WTC11 (cell line): ENCODE measurements at regions not wholly inside any gene's neighbourhood (a gene's known extent, or its start where the extent isn't known, plus 50 kb on each side); places are given as distances from the start of the nearest gene placed in this dataset.

Experiments used
- ATAC-seq: fragments of 200-7000 bp; cut with Tn5 transposase; 2 replicates; pipeline ENCODE4 v1.10.0; 2021; ENCODE audit warnings: mild to moderate bottlenecking, moderate library complexity
- CTCF ChIA-PET: fragments of 300-600 bp; sonication (Branson Sonifier 250); formaldehyde crosslinking; loops from one replicate; lab custom pipeline; 2021; ENCODE audit warnings: antibody characterized with exemption; lab: Charles Lee
- POLR2A ChIA-PET: fragments of 350-600 bp; sonication (Branson Sonifier 250); formaldehyde crosslinking; loops from one replicate; lab custom pipeline; 2021; ENCODE audit warnings: antibody characterized with exemption; lab: Charles Lee
- DNase-seq: peaks from one replicate; pipeline ENCODE4 v3.0.0; 2021; ENCODE audit warnings: low spot score
- H3K27ac Mint-ChIP-seq: 2 replicates; pipeline ENCODE4 v1.8.0; 2021; ENCODE audit warnings: mixed read lengths
- H3K27me3 Mint-ChIP-seq: 2 replicates; pipeline ENCODE4 v1.8.0; 2021; ENCODE audit warnings: low read depth, mild to moderate bottlenecking, moderate library complexity, mixed read lengths
- H3K36me3 Mint-ChIP-seq: 2 replicates; pipeline ENCODE4 v1.8.0; 2021; ENCODE audit warnings: mixed read lengths
- H3K4me1 Mint-ChIP-seq: 2 replicates; pipeline ENCODE4 v1.8.0; 2022; ENCODE audit warnings: mixed read lengths
- H3K4me3 Mint-ChIP-seq: 2 replicates; pipeline ENCODE4 v1.8.0; 2021; ENCODE audit warnings: mild to moderate bottlenecking, moderate library complexity, mixed read lengths
- H3K9me3 Mint-ChIP-seq: 2 replicates; pipeline ENCODE4 v1.8.0; 2021; ENCODE audit warnings: mixed read lengths
- CREM ChIP-seq: sonication (generic); formaldehyde crosslinking; IDR thresholded peaks from 2 replicates; pipeline ENCODE4 v1.8.1; 2022; ENCODE audit warnings: mild to moderate bottlenecking, missing genetic modification reagents, moderate library complexity
- ESRRA ChIP-seq: sonication (generic); formaldehyde crosslinking; IDR thresholded peaks from 2 replicates; pipeline ENCODE4 v1.8.1; 2022; ENCODE audit warnings: mild to moderate bottlenecking, missing genetic modification reagents, borderline replicate concordance
- GRHL2 ChIP-seq: fragments of 250-450 bp; sonication (Bioruptor Pico); IDR thresholded peaks from 2 replicates; pipeline ENCODE4 v1.8.0; 2022; ENCODE audit warnings: mild to moderate bottlenecking, moderate library complexity; ENCODE audit not compliant: insufficient replicate concordance, severe bottlenecking
- KAT7 ChIP-seq: sonication (generic); formaldehyde crosslinking; IDR thresholded peaks from 2 replicates; pipeline ENCODE4 v1.8.1; 2023; ENCODE audit warnings: missing genetic modification reagents, mild to moderate bottlenecking, borderline replicate concordance
- NFATC4 ChIP-seq: fragments of 250-450 bp; sonication (Bioruptor Pico); IDR thresholded peaks from 2 replicates; pipeline ENCODE4 v1.9.0; 2021; ENCODE audit warnings: mild to moderate bottlenecking
- NR3C1 ChIP-seq: sonication (generic); formaldehyde crosslinking; conservative IDR thresholded peaks from 2 replicates; pipeline ENCODE4 v1.8.1; 2023; ENCODE audit warnings: low read depth, mild to moderate bottlenecking, missing genetic modification reagents
- SMAD3 ChIP-seq: sonication (generic); formaldehyde crosslinking; IDR thresholded peaks from 2 replicates; pipeline ENCODE4 v1.8.0; 2022; ENCODE audit warnings: missing genetic modification reagents, mild to moderate bottlenecking, borderline replicate concordance
- SMAD4 ChIP-seq: sonication (generic); formaldehyde crosslinking; IDR thresholded peaks from 2 replicates; pipeline ENCODE4 v1.8.0; 2022; ENCODE audit warnings: mild to moderate bottlenecking, missing genetic modification reagents
- TEAD1 ChIP-seq: sonication (generic); formaldehyde crosslinking; IDR thresholded peaks from 2 replicates; pipeline ENCODE4 v1.8.0; 2022; ENCODE audit warnings: mild to moderate bottlenecking, missing genetic modification reagents
- ZNF263 ChIP-seq: sonication (generic); formaldehyde crosslinking; IDR thresholded peaks from 2 replicates; pipeline ENCODE4 v1.8.1; 2022; ENCODE audit warnings: low read depth, mild to moderate bottlenecking, moderate library complexity, missing genetic modification reagents
- ZNF317 ChIP-seq: sonication (generic); formaldehyde crosslinking; IDR thresholded peaks from 2 replicates; pipeline ENCODE4 v1.8.1; 2023; ENCODE audit warnings: low read depth, mild to moderate bottlenecking, moderate library complexity, missing genetic modification reagents, borderline replicate concordance
- ZNF396 ChIP-seq: fragments of 250-450 bp; sonication (Bioruptor Pico); IDR thresholded peaks from 2 replicates; pipeline ENCODE4 v1.8.0; 2021; ENCODE audit warnings: mild to moderate bottlenecking, moderate library complexity, borderline replicate concordance
- ZNF423 ChIP-seq: fragments of 250-450 bp; sonication (Bioruptor Pico); IDR thresholded peaks from 2 replicates; pipeline ENCODE4 v2.1.2; 2022; ENCODE audit warnings: mild to moderate bottlenecking, moderate library complexity
- TF ChIP-seq, protein P1 (sequence below): sonication (generic); formaldehyde crosslinking; IDR thresholded peaks from 2 replicates; pipeline ENCODE4 v1.8.0; 2022; ENCODE audit warnings: mild to moderate bottlenecking, missing genetic modification reagents
- TF ChIP-seq, protein P2 (sequence below): sonication (generic); formaldehyde crosslinking; conservative IDR thresholded peaks from 2 replicates; pipeline ENCODE4 v1.8.1; 2023; ENCODE audit warnings: mild to moderate bottlenecking, low read depth, missing genetic modification reagents, moderate library complexity
- TF ChIP-seq, protein P3 (sequence below): sonication (generic); formaldehyde crosslinking; IDR thresholded peaks from 2 replicates; pipeline ENCODE4 v1.8.1; 2023; ENCODE audit warnings: mild to moderate bottlenecking, missing genetic modification reagents
- TF ChIP-seq, protein P4 (sequence below): sonication (generic); formaldehyde crosslinking; IDR thresholded peaks from 2 replicates; pipeline ENCODE4 v1.8.0; 2023; ENCODE audit warnings: missing genetic modification reagents, mild to moderate bottlenecking, borderline replicate concordance

DNA sequence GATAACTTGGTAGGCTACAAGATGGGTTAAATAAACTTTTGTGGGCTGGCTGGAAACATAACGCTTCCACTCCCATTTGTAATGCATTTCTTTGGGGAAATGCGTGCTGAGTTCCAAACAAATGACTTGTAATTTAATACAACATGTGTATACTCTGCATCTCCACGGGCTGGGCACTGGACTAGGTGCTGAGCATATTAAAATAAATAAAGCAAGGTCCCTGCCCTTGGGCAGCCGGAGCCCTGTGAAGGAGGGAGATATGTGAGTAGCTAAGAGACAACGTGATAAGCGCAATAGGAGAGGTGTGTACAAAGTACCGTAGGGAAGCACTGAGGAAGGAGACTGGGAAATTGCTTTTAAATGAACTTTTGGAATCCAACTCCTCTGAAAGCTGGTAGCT is 147.2 kb upstream of the RBPJ start (continued):
- TF ChIP-seq SMAD4 (CRISPR knock-in tag) (no peak), ESRRA (no peak), CREM (CRISPR knock-in tag) (no peak), NR3C1 (CRISPR knock-in tag) (no peak), KAT7 (no peak), ZNF396 (CRISPR knock-in tag) (no peak)
- TF ChIP-seq, all 79 proteins: peak for 0

DNA sequence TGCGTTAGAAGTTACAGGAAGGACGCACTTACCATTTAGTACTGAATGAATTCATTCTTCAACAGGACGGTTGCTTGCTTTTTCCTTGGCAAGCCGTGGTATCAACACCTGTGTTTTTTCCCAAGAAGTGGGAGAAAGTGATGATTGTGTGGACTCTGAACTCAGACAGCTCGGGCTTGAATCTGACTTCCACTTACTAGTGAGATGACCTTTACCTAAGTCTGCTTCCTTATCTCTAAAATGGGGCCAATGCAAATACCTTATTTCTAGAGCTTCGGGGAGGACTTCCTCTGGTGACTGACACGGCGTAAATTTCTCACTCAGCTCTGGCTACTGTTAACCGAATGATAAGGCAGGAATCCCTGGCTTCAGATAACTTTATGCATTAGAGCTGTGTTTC is 146.8 kb upstream of the RBPJ start:
- Mint-ChIP-seq H3K36me3 (peaks cover 12% of the 10 kb centered on the region), H3K4me1 (peaks cover 18% of the 10 kb centered on the region), H3K27ac (no peak overlapping the region), H3K9me3 (peaks cover 13% of the 10 kb centered on the region; the same call in 1 of the 2 replicates), H3K27me3 (no peaks in the 10 kb centered on the region), H3K4me3 (no peak overlapping the region)
- ChIA-PET CTCF (interaction anchor here (1.1 to 1.5 kb wide), 2 partner anchors 12 to 151 kb away, joined by 3 to 6 read pairs; no protein-coding TSS in a partner anchor), POLR2A (no interaction called here)
- TF ChIP-seq ZNF263 (no peak), SMAD3 (no peak), GRHL2 (CRISPR knock-in tag) (no peak), ZNF317 (CRISPR knock-in tag) (no peak), NFATC4 (CRISPR knock-in tag) (no peak), TEAD1 (CRISPR knock-in tag) (no peak), ZNF423 (CRISPR knock-in tag) (no peak)
- TF ChIP-seq, protein P1, sequence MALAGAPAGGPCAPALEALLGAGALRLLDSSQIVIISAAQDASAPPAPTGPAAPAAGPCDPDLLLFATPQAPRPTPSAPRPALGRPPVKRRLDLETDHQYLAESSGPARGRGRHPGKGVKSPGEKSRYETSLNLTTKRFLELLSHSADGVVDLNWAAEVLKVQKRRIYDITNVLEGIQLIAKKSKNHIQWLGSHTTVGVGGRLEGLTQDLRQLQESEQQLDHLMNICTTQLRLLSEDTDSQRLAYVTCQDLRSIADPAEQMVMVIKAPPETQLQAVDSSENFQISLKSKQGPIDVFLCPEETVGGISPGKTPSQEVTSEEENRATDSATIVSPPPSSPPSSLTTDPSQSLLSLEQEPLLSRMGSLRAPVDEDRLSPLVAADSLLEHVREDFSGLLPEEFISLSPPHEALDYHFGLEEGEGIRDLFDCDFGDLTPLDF (CRISPR knock-in tag), result no peak
- TF ChIP-seq, protein P2, sequence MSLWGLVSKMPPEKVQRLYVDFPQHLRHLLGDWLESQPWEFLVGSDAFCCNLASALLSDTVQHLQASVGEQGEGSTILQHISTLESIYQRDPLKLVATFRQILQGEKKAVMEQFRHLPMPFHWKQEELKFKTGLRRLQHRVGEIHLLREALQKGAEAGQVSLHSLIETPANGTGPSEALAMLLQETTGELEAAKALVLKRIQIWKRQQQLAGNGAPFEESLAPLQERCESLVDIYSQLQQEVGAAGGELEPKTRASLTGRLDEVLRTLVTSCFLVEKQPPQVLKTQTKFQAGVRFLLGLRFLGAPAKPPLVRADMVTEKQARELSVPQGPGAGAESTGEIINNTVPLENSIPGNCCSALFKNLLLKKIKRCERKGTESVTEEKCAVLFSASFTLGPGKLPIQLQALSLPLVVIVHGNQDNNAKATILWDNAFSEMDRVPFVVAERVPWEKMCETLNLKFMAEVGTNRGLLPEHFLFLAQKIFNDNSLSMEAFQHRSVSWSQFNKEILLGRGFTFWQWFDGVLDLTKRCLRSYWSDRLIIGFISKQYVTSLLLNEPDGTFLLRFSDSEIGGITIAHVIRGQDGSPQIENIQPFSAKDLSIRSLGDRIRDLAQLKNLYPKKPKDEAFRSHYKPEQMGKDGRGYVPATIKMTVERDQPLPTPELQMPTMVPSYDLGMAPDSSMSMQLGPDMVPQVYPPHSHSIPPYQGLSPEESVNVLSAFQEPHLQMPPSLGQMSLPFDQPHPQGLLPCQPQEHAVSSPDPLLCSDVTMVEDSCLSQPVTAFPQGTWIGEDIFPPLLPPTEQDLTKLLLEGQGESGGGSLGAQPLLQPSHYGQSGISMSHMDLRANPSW, result no peak
- TF ChIP-seq, protein P3, sequence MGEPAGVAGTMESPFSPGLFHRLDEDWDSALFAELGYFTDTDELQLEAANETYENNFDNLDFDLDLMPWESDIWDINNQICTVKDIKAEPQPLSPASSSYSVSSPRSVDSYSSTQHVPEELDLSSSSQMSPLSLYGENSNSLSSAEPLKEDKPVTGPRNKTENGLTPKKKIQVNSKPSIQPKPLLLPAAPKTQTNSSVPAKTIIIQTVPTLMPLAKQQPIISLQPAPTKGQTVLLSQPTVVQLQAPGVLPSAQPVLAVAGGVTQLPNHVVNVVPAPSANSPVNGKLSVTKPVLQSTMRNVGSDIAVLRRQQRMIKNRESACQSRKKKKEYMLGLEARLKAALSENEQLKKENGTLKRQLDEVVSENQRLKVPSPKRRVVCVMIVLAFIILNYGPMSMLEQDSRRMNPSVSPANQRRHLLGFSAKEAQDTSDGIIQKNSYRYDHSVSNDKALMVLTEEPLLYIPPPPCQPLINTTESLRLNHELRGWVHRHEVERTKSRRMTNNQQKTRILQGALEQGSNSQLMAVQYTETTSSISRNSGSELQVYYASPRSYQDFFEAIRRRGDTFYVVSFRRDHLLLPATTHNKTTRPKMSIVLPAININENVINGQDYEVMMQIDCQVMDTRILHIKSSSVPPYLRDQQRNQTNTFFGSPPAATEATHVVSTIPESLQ (CRISPR knock-in tag), result no peak
- TF ChIP-seq, protein P4, sequence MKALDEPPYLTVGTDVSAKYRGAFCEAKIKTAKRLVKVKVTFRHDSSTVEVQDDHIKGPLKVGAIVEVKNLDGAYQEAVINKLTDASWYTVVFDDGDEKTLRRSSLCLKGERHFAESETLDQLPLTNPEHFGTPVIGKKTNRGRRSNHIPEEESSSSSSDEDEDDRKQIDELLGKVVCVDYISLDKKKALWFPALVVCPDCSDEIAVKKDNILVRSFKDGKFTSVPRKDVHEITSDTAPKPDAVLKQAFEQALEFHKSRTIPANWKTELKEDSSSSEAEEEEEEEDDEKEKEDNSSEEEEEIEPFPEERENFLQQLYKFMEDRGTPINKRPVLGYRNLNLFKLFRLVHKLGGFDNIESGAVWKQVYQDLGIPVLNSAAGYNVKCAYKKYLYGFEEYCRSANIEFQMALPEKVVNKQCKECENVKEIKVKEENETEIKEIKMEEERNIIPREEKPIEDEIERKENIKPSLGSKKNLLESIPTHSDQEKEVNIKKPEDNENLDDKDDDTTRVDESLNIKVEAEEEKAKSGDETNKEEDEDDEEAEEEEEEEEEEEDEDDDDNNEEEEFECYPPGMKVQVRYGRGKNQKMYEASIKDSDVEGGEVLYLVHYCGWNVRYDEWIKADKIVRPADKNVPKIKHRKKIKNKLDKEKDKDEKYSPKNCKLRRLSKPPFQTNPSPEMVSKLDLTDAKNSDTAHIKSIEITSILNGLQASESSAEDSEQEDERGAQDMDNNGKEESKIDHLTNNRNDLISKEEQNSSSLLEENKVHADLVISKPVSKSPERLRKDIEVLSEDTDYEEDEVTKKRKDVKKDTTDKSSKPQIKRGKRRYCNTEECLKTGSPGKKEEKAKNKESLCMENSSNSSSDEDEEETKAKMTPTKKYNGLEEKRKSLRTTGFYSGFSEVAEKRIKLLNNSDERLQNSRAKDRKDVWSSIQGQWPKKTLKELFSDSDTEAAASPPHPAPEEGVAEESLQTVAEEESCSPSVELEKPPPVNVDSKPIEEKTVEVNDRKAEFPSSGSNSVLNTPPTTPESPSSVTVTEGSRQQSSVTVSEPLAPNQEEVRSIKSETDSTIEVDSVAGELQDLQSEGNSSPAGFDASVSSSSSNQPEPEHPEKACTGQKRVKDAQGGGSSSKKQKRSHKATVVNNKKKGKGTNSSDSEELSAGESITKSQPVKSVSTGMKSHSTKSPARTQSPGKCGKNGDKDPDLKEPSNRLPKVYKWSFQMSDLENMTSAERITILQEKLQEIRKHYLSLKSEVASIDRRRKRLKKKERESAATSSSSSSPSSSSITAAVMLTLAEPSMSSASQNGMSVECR (CRISPR knock-in tag), result no peak
- no peak for ATAC-seq
- DNase-seq, result no peak
